ENCODE measurements at regions not wholly inside any gene's neighbourhood (a gene's known extent, or its start where the extent isn't known, plus 50 kb on each side); places are given as distances from the start of the nearest gene placed in this dataset.
"Not testable (repeated sequence)": the region's sequence is repeated elsewhere in the genome, so short reads cannot be mapped to it uniquely, and the experiment has no call there.

- H3K4me3 Mint-ChIP-seq (ENCODE audit: low read depth), result no peak overlapping the region
These were observed 467.2 kb upstream of the ZNF337 start for GRCh38 chr20:26163890-26164289.

GRCh38 chr20:26163151-26163550 lies 466.5 kb upstream of the ZNF337 start:
- not testable (repeated sequence) for H3K4me1 Mint-ChIP-seq (ENCODE audit: low read depth); H3K36me3 Mint-ChIP-seq (ENCODE audit: insufficient read depth); DNase-seq (ENCODE audit: low spot score, unreplicated experiment); H3K9me3 Mint-ChIP-seq (ENCODE audit: low read depth); H3K4me3 Mint-ChIP-seq (ENCODE audit: low read depth); H3K27ac Mint-ChIP-seq; H3K27me3 Mint-ChIP-seq

More at GRCh38 chr20:26163890-26164289, 467.2 kb upstream of the ZNF337 start:
- H3K27ac Mint-ChIP-seq, result no peak overlapping the region
- H3K4me1 Mint-ChIP-seq (ENCODE audit: low read depth), result no peaks in the 10 kb centered on the region
- TF ChIP-seq CTCF (IDR thresholded peaks at IDR 0.05; ENCODE audit: unreplicated experiment), result no peak
- no peaks in the 10 kb centered on the region for H3K27me3 Mint-ChIP-seq
- no peaks in the 10 kb centered on the region for H3K36me3 Mint-ChIP-seq (ENCODE audit: insufficient read depth)
- DNase-seq (ENCODE audit: low spot score, unreplicated experiment), result no peak
- H3K9me3 Mint-ChIP-seq (ENCODE audit: low read depth), result no peaks in the 10 kb centered on the region

- not testable (repeated sequence) for H3K4me3 Mint-ChIP-seq (ENCODE audit: low read depth); DNase-seq (ENCODE audit: low spot score, unreplicated experiment); H3K27me3 Mint-ChIP-seq; H3K36me3 Mint-ChIP-seq (ENCODE audit: insufficient read depth); H3K27ac Mint-ChIP-seq; H3K4me1 Mint-ChIP-seq (ENCODE audit: low read depth); H3K9me3 Mint-ChIP-seq (ENCODE audit: low read depth)
These were observed 465.1 kb upstream of the ZNF337 start for GRCh38 chr20:26161741-26162140.

- not testable (repeated sequence) for H3K27me3 Mint-ChIP-seq; H3K36me3 Mint-ChIP-seq (ENCODE audit: insufficient read depth)
These were observed 464.3 kb upstream of the ZNF337 start for GRCh38 chr20:26160916-26161315.

GRCh38 chr20:26154224-26154623 lies 457.6 kb upstream of the ZNF337 start:
- DNase-seq (ENCODE audit: low spot score, unreplicated experiment), result no peak
- no peak overlapping the region for H3K4me3 Mint-ChIP-seq (ENCODE audit: low read depth)
- no peak for TF ChIP-seq CTCF (IDR thresholded peaks at IDR 0.05; ENCODE audit: unreplicated experiment)
- H3K9me3 Mint-ChIP-seq (ENCODE audit: low read depth), result no peaks in the 10 kb centered on the region
- no peaks in the 10 kb centered on the region for H3K4me1 Mint-ChIP-seq (ENCODE audit: low read depth)
- H3K27me3 Mint-ChIP-seq, result no peaks in the 10 kb centered on the region
- no peaks in the 10 kb centered on the region for H3K36me3 Mint-ChIP-seq (ENCODE audit: insufficient read depth)
- no peak overlapping the region for H3K27ac Mint-ChIP-seq

More at GRCh38 chr20:26160916-26161315, 464.3 kb upstream of the ZNF337 start:
- not testable (repeated sequence) for H3K4me3 Mint-ChIP-seq (ENCODE audit: low read depth); H3K9me3 Mint-ChIP-seq (ENCODE audit: low read depth); DNase-seq (ENCODE audit: low spot score, unreplicated experiment); H3K4me1 Mint-ChIP-seq (ENCODE audit: low read depth); H3K27ac Mint-ChIP-seq

- TF ChIP-seq CTCF (IDR thresholded peaks at IDR 0.05; ENCODE audit: unreplicated experiment), result no peak
- no peak for DNase-seq (ENCODE audit: low spot score, unreplicated experiment)
- H3K36me3 Mint-ChIP-seq (ENCODE audit: insufficient read depth), result no peaks in the 10 kb centered on the region
- H3K27me3 Mint-ChIP-seq, result peaks cover 3% of the 10 kb centered on the region
- no peaks in the 10 kb centered on the region for H3K4me1 Mint-ChIP-seq (ENCODE audit: low read depth)
- H3K4me3 Mint-ChIP-seq (ENCODE audit: low read depth), result no peak overlapping the region
- no peak overlapping the region for H3K27ac Mint-ChIP-seq
- H3K9me3 Mint-ChIP-seq (ENCODE audit: low read depth), result no peaks in the 10 kb centered on the region
These were observed 438.9 kb upstream of the ZNF337 start for GRCh38 chr20:26135325-26136110.

- H3K27ac Mint-ChIP-seq, result no peak overlapping the region
These were observed 438.0 kb upstream of the ZNF337 start for GRCh38 chr20:26134606-26135005.

GRCh38 chr20:26133794-26134193 lies 437.1 kb upstream of the ZNF337 start:
- DNase-seq (ENCODE audit: low spot score, unreplicated experiment); H3K27ac Mint-ChIP-seq; H3K27me3 Mint-ChIP-seq; H3K4me1 Mint-ChIP-seq (ENCODE audit: low read depth); H3K36me3 Mint-ChIP-seq (ENCODE audit: insufficient read depth); H3K4me3 Mint-ChIP-seq (ENCODE audit: low read depth); H3K9me3 Mint-ChIP-seq (ENCODE audit: low read depth): not testable (repeated sequence)

More at GRCh38 chr20:26134606-26135005, 438.0 kb upstream of the ZNF337 start:
- Mint-ChIP-seq H3K27me3 (peaks cover 3% of the 10 kb centered on the region), H3K36me3 (ENCODE audit: insufficient read depth) (no peaks in the 10 kb centered on the region), H3K4me1 (ENCODE audit: low read depth) (no peaks in the 10 kb centered on the region), H3K9me3 (ENCODE audit: low read depth) (no peaks in the 10 kb centered on the region), H3K4me3 (ENCODE audit: low read depth) (no peak overlapping the region)
- no peak for DNase-seq (ENCODE audit: low spot score, unreplicated experiment)
- no peak for TF ChIP-seq CTCF (IDR thresholded peaks at IDR 0.05; ENCODE audit: unreplicated experiment)

- not testable (repeated sequence) for DNase-seq (ENCODE audit: low spot score, unreplicated experiment); H3K27me3 Mint-ChIP-seq; H3K27ac Mint-ChIP-seq; H3K36me3 Mint-ChIP-seq (ENCODE audit: insufficient read depth); H3K9me3 Mint-ChIP-seq (ENCODE audit: low read depth); H3K4me1 Mint-ChIP-seq (ENCODE audit: low read depth); H3K4me3 Mint-ChIP-seq (ENCODE audit: low read depth)
These were observed 424.3 kb upstream of the ZNF337 start for GRCh38 chr20:26120920-26121319.
